Keratinocyte (primary cell): ENCODE measurements at regions not wholly inside any gene's neighbourhood (a gene's known extent, or its start where the extent isn't known, plus 50 kb on each side); places are given as distances from the start of the nearest gene placed in this dataset.

Source experiments
- DNase-seq: peaks from one replicate; pipeline ENCODE4 v3.0.0-alpha.2; 2011; ENCODE audit warnings: low read depth, missing footprints, low spot score
- FAIRE-seq: peaks from 2 replicates; lab custom pipeline; 2011; peaks lifted over from hg19 to GRCh38; lab: Jason Lieb, UNC
- H2AFZ ChIP-seq: 2 replicates; pipeline ENCODE4 v1.6.0; 2012; ENCODE audit warnings: low read length, control low read depth, inconsistent platforms; ENCODE audit not compliant: control insufficient read depth
- H3K27ac ChIP-seq: 2 replicates; pipeline ENCODE4 v1.5.1; 2011; ENCODE audit warnings: low read length; ENCODE audit not compliant: control insufficient read depth, insufficient read depth
- H3K27me3 ChIP-seq: 3 replicates; pipeline ENCODE4 v1.6.0; 2011; ENCODE audit warnings: low read length; ENCODE audit not compliant: control insufficient read depth, insufficient read depth; ENCODE audit errors: extremely low read depth
- H3K36me3 ChIP-seq, 2 experiments: 2 replicates in 1 of 2; 3 replicates in 1 of 2; pipeline ENCODE4 v1.5.1; 2011; ENCODE audit warnings: low read length in 2 of 2, mild to moderate bottlenecking in 1 of 2; ENCODE audit not compliant: control insufficient read depth in 2 of 2, insufficient read depth in 2 of 2; ENCODE audit errors: extremely low read depth in 1 of 2
- H3K4me1 ChIP-seq: 3 replicates; pipeline ENCODE4 v1.5.1; 2011; ENCODE audit warnings: low read length; ENCODE audit not compliant: control insufficient read depth, insufficient read depth; ENCODE audit errors: extremely low read depth
- H3K4me2 ChIP-seq: 3 replicates; pipeline ENCODE4 v1.6.0; 2011; ENCODE audit warnings: low read depth, low read length; ENCODE audit not compliant: control insufficient read depth, insufficient read depth; ENCODE audit errors: extremely low read depth
- H3K4me3 ChIP-seq, 3 experiments: fragments of 200-600 bp in 1 of 3; sonication (generic) in 1 of 3; 2 replicates in 2 of 3; 3 replicates in 1 of 3; pipeline ENCODE4 v1.5.1; 2011 to 2016; ENCODE audit warnings: low read length in 3 of 3, mild to moderate bottlenecking in 3 of 3, control low read depth in 2 of 3, inconsistent platforms in 1 of 3, low read depth in 1 of 3, mixed read lengths in 1 of 3, mixed run types in 1 of 3, moderate library complexity in 1 of 3; ENCODE audit not compliant: control insufficient read depth in 2 of 3, insufficient read depth in 2 of 3; ENCODE audit errors: extremely low read depth in 1 of 3
- H3K79me2 ChIP-seq: 2 replicates; pipeline ENCODE4 v1.6.0; 2012; ENCODE audit warnings: low read length; ENCODE audit not compliant: control insufficient read depth, insufficient read depth
- H3K9ac ChIP-seq: 3 replicates; pipeline ENCODE4 v1.6.0; 2011; ENCODE audit warnings: low read length; ENCODE audit not compliant: control insufficient read depth, insufficient read depth; ENCODE audit errors: extremely low read depth
- H3K9me1 ChIP-seq: 3 replicates; pipeline ENCODE4 v1.6.0; 2011; ENCODE audit warnings: low read length; ENCODE audit not compliant: control insufficient read depth, insufficient read depth; ENCODE audit errors: extremely low read depth
- H3K9me3 ChIP-seq: 2 replicates; pipeline ENCODE4 v1.5.1; 2012; ENCODE audit warnings: low read depth, low read length; ENCODE audit not compliant: control insufficient read depth
- H4K20me1 ChIP-seq: 3 replicates; pipeline ENCODE4 v1.6.0; 2011; ENCODE audit warnings: low read length; ENCODE audit not compliant: control insufficient read depth, insufficient read depth; ENCODE audit errors: extremely low read depth
- CTCF ChIP-seq, 3 experiments: IDR thresholded peaks in 1 of 3; conservative IDR thresholded peaks in 1 of 3; optimal IDR thresholded peaks in 1 of 3; 2 replicates in 2 of 3; 3 replicates in 1 of 3; pipeline versions ENCODE3 to v1.5.1; 2011; ENCODE audit warnings: low read length in 3 of 3, mild to moderate bottlenecking in 3 of 3, moderate library complexity in 2 of 3, control low read depth in 1 of 3, inconsistent platforms in 1 of 3; ENCODE audit not compliant: insufficient read depth in 2 of 3; ENCODE audit errors: extremely low read depth in 1 of 3
- EZH2 ChIP-seq: IDR thresholded peaks from one replicate; pipeline ENCODE4 v1.6.1; 2012; ENCODE audit warnings: inconsistent platforms, mild to moderate bottlenecking, low read length, moderate library complexity
- dilution Hi-C: fragments of 300-500 bp; cut with MboI; formaldehyde crosslinking; loops from one replicate; pipeline ENCODE4 v1.7.0; 2020; ENCODE audit warnings: low sequenced_read_pairs; ENCODE audit not compliant: extremely low pct_ligation_motif_present

- H3K36me3 ChIP-seq = no peaks in the 10 kb centered on the region
- TF ChIP-seq CTCF (optimal IDR thresholded peaks at IDR 0.05 in 1 of 3, IDR thresholded peaks at IDR 0.05 in 1 of 3, conservative IDR thresholded peaks at IDR 0.05 in 1 of 3; ENCODE audit: extremely low read depth in 1 of 3, insufficient read depth in 2 of 3, low read length in 3 of 3) (no peak), EZH2 (no peak)
- no peaks in the 10 kb centered on the region for H3K27me3 ChIP-seq
- H3K9ac ChIP-seq = no peak overlapping the region
- H3K4me3 ChIP-seq = no peak overlapping the region
- no peak overlapping the region for H3K4me2 ChIP-seq
- no peak overlapping the region for H2AFZ ChIP-seq
- DNase-seq (no peak), FAIRE-seq (no peak)
- H3K9me3 ChIP-seq = no peaks in the 10 kb centered on the region
- H3K9me1 ChIP-seq = no peaks in the 10 kb centered on the region
- no peaks in the 10 kb centered on the region for H3K79me2 ChIP-seq
- no peak overlapping the region for H3K27ac ChIP-seq
- dilution Hi-C loops = no loop called here
- peaks cover 2% of the 10 kb centered on the region for H3K4me1 ChIP-seq
- no peaks in the 10 kb centered on the region for H4K20me1 ChIP-seq
Observed at GRCh38 chr1:207250431-207250830, 71.0 kb upstream of the CD55 start.

- no peak for DNase-seq
- dilution Hi-C loops = no loop called here
Observed at GRCh38 chr1:207251066-207251465, 70.4 kb upstream of the CD55 start.

More at GRCh38 chr1:207251066-207251465, 70.4 kb upstream of the CD55 start:
- TF ChIP-seq CTCF (optimal IDR thresholded peaks at IDR 0.05 in 1 of 3, IDR thresholded peaks at IDR 0.05 in 1 of 3, conservative IDR thresholded peaks at IDR 0.05 in 1 of 3; ENCODE audit: extremely low read depth in 1 of 3, insufficient read depth in 2 of 3, low read length in 3 of 3) (no peak), EZH2 (no peak)
- Histone ChIP-seq H3K27ac (no peak overlapping the region), H3K9me1 (no peaks in the 10 kb centered on the region), H3K9me3 (no peaks in the 10 kb centered on the region), H3K4me3 (no peak overlapping the region), H3K27me3 (no peaks in the 10 kb centered on the region), H3K4me2 (no peak overlapping the region), H3K36me3 (no peaks in the 10 kb centered on the region), H3K9ac (no peak overlapping the region), H2AFZ (no peak overlapping the region), H3K4me1 (peaks cover 2% of the 10 kb centered on the region), H4K20me1 (no peaks in the 10 kb centered on the region), H3K79me2 (no peaks in the 10 kb centered on the region)
- no peak for FAIRE-seq
